Vagina (tissue), 2 donors: ENCODE measurements at regions not wholly inside any gene's neighbourhood (a gene's known extent, or its start where the extent isn't known, plus 50 kb on each side); places are given as distances from the start of the nearest gene placed in this dataset.

Source experiments
- DNase-seq, 2 donors: peaks; one replicate each; pipeline ENCODE4 v3.0.0-alpha.2; 2017; ENCODE audit errors: extremely low spot score in 2 of 2
- H3K27ac ChIP-seq: fragments of 200-600 bp; sonication (generic); one replicate; pipeline ENCODE4 v1.5.1; 2019
- H3K27me3 ChIP-seq: fragments of 200-600 bp; sonication (generic); one replicate; pipeline ENCODE4 v1.5.1; 2019
- H3K36me3 ChIP-seq, 2 donors: fragments of 200-600 bp; sonication (generic); one replicate each; pipeline ENCODE4 v1.5.1; 2017 to 2019
- H3K4me1 ChIP-seq: fragments of 200-600 bp; sonication (generic); one replicate; pipeline ENCODE4 v1.5.1; 2019
- H3K4me3 ChIP-seq, 2 donors: fragments of 200-600 bp; sonication (generic); 1 replicate in 1 of 2; 2 replicates in 1 of 2; pipeline ENCODE4 v1.5.1; 2016 to 2019
- H3K9me3 ChIP-seq: fragments of 200-600 bp; sonication (generic); one replicate; pipeline ENCODE4 v1.5.1; 2019
- POLR2A ChIP-seq, 2 donors: fragments of 450-650 bp; IDR thresholded peaks; one replicate each; pipeline ENCODE4 v1.6.1; 2017; ENCODE audit warnings: antibody characterized with exemption in 2 of 2, mild to moderate bottlenecking in 2 of 2, moderate library complexity in 2 of 2
- POLR2AphosphoS5 ChIP-seq, 2 donors: sonication (generic); formaldehyde crosslinking; IDR thresholded peaks; one replicate each; pipeline ENCODE4 v1.9.0; 2017; ENCODE audit warnings: antibody characterized with exemption in 2 of 2, mild to moderate bottlenecking in 2 of 2, low read depth in 1 of 2; ENCODE audit not compliant: insufficient read depth in 1 of 2
- intact Hi-C: fragments of 100-400 bp; cut with DNase I; formaldehyde crosslinking; loops from one replicate; pipeline ENCODE4 v1.15.1; 2023
- TF ChIP-seq, protein P1 (sequence below), 3 experiments: fragments of 450-650 bp in 2 of 3; fragments of 200-600 bp in 1 of 3; sonication (generic) in 1 of 3; IDR thresholded peaks; one replicate each; pipeline ENCODE4 v1.5.1; 2017 to 2019; ENCODE audit warnings: antibody characterized with exemption in 3 of 3, mild to moderate bottlenecking in 2 of 3, moderate library complexity in 2 of 3

DNA sequence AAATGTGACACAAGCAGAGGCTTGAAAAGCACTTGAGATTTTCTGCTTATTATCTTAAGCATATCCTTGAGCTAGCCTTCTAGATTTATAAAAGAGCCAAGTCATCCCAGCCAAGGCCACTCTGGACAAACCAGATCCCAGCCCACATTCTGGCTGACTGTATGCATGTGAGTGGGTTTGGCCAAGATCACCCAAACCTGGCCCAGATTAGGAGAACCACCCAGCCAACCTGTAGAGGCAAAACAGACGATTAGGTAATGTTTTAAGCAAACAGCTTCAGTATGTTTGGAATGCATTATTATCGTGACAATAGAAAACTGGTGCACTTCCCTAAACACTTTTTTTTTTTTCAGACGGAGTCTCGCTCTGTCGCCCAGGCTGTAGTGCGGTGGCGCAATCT lies 151.9 kb downstream of the SPATA31D1 start:
- DNase-seq = no peak
- intact Hi-C loops = no loop called here
- TF ChIP-seq POLR2A (IDR thresholded peaks at IDR 0.05) (no peak), POLR2AphosphoS5 (IDR thresholded peaks at IDR 0.05; ENCODE audit: insufficient read depth in 1 of 2, low read depth in 1 of 2) (no peak)
- TF ChIP-seq, protein P1, sequence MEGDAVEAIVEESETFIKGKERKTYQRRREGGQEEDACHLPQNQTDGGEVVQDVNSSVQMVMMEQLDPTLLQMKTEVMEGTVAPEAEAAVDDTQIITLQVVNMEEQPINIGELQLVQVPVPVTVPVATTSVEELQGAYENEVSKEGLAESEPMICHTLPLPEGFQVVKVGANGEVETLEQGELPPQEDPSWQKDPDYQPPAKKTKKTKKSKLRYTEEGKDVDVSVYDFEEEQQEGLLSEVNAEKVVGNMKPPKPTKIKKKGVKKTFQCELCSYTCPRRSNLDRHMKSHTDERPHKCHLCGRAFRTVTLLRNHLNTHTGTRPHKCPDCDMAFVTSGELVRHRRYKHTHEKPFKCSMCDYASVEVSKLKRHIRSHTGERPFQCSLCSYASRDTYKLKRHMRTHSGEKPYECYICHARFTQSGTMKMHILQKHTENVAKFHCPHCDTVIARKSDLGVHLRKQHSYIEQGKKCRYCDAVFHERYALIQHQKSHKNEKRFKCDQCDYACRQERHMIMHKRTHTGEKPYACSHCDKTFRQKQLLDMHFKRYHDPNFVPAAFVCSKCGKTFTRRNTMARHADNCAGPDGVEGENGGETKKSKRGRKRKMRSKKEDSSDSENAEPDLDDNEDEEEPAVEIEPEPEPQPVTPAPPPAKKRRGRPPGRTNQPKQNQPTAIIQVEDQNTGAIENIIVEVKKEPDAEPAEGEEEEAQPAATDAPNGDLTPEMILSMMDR (IDR thresholded peaks at IDR 0.05) = no peak

DNA sequence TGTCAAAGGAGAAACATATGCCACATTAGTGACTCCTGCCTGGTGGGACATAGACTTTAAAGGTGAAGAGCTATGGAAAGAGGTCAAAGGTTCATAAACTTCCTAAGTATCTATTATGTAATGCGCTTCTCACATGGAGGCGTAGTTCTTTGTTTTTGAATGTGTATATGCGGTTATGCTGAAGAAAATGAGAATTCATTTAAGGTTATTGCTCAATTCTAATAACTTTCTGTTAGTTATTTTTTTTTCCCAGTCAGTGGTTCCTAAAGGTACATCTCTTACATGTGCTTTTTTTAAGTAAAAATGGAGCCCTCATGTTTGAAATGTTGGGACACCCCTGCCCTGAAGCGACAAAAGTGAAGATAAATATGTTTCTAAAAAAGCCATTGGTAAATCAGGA lies 156.2 kb downstream of the SPATA31D1 start:
- no peaks in the 10 kb centered on the region for H3K9me3 ChIP-seq
- intact Hi-C loops = no loop called here
- DNase-seq = no peak
- H3K36me3 ChIP-seq = no peaks in the 10 kb centered on the region
- TF ChIP-seq POLR2A (IDR thresholded peaks at IDR 0.05) = no peak
- no peak for TF ChIP-seq POLR2AphosphoS5 (IDR thresholded peaks at IDR 0.05; ENCODE audit: insufficient read depth in 1 of 2, low read depth in 1 of 2)
- TF ChIP-seq, protein P1 (IDR thresholded peaks at IDR 0.05) = no peak
- H3K4me3 ChIP-seq = no peak overlapping the region
- no peak overlapping the region for H3K27ac ChIP-seq
- peaks cover 11% of the 10 kb centered on the region for H3K4me1 ChIP-seq
- no peaks in the 10 kb centered on the region for H3K27me3 ChIP-seq

More for the DNA sequence above, 151.9 kb downstream of the SPATA31D1 start:
- no peak overlapping the region for H3K27ac ChIP-seq
- no peak overlapping the region for H3K4me3 ChIP-seq
- H3K9me3 ChIP-seq = no peaks in the 10 kb centered on the region
- no peaks in the 10 kb centered on the region for H3K36me3 ChIP-seq
- no peaks in the 10 kb centered on the region for H3K4me1 ChIP-seq
- H3K27me3 ChIP-seq = no peaks in the 10 kb centered on the region

DNA sequence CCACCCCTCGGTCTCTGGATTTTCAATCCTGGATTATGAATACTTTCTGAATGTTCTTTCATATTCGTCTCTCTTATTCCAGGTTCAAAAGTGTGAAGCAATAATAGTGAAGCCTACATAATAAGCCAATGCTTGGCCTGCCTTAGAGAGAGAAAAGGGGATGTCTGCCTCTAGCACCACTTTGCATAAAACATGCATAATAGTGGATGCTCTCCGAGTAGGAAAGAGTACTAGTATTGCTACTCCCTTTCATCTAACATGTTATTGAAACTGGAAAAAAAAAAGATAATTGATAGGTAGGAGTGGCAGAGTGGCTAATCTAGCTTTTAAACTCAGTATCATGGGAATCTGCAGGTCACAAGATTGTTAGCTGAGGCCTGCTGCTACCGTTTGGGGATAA lies 158.1 kb downstream of the SPATA31D1 start:
- H3K27ac ChIP-seq = no peak overlapping the region
- intact Hi-C loops = no loop called here
- no peak for TF ChIP-seq POLR2AphosphoS5 (IDR thresholded peaks at IDR 0.05; ENCODE audit: insufficient read depth in 1 of 2, low read depth in 1 of 2)
- TF ChIP-seq, protein P1 (IDR thresholded peaks at IDR 0.05) = no peak
- no peak for TF ChIP-seq POLR2A (IDR thresholded peaks at IDR 0.05)
- no peaks in the 10 kb centered on the region for H3K27me3 ChIP-seq
- H3K36me3 ChIP-seq = no peaks in the 10 kb centered on the region
- no peak overlapping the region for H3K4me3 ChIP-seq
- H3K4me1 ChIP-seq = peaks cover 11% of the 10 kb centered on the region
- H3K9me3 ChIP-seq = no peaks in the 10 kb centered on the region
- DNase-seq = no peak

DNA sequence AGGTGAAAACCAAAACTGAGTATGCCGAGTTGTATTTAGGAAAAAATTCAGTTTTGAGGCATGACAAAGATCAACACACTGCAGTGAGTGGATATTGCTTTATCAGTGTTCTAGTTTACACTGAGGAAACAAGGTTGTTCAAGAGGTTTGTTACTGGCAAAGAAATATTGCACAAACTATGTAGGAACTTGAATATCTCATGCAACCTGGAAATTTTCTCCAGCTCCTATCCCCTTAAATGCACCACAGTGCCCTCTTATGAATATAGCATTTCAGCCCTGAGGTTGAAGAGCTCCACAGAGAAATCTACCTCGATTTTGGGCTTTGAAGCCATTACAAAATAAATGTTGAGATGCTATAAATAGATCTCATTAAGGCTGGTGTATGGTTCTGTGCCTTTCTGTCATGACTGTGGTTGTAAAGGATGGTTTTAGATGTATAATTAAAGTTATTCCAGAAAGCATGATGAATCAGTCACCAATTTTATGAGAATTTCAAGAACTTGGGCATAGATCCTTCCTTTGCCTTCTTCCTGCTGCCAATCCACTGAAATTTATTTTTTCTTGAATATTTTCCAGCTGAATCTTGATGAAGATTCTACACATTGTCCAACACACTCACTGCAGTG lies 159.3 kb downstream of the SPATA31D1 start:
- peaks cover 11% of the 10 kb centered on the region for H3K4me1 ChIP-seq
- no peaks in the 10 kb centered on the region for H3K27me3 ChIP-seq
- no peak for DNase-seq
- H3K36me3 ChIP-seq = no peaks in the 10 kb centered on the region
- H3K4me3 ChIP-seq = no peak overlapping the region
- TF ChIP-seq POLR2AphosphoS5 (IDR thresholded peaks at IDR 0.05; ENCODE audit: insufficient read depth in 1 of 2, low read depth in 1 of 2) = no peak
- intact Hi-C loops = no loop called here
- no peak overlapping the region for H3K27ac ChIP-seq
- no peaks in the 10 kb centered on the region for H3K9me3 ChIP-seq

DNA sequence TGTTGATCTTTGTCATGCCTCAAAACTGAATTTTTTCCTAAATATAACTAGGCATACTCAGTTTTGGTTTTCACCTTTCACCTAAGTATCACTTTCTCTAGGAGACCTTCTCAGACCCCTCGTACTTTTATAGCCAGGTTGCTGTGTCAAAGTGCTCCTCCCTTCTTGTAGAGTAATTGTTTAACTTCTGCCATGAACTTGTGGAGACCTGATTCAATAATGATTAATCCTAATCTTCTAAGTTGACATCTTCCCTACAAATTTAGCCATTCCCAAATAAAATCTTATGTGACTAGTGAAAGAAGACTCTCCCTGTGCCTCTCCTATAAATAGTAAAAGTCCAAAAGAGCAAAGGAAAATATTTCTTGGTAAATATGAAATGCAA lies 159.8 kb downstream of the SPATA31D1 start:
- intact Hi-C loops = no loop called here
- H3K27ac ChIP-seq = no peak overlapping the region
- H3K27me3 ChIP-seq = no peaks in the 10 kb centered on the region
- H3K36me3 ChIP-seq = no peaks in the 10 kb centered on the region
- peaks cover 11% of the 10 kb centered on the region for H3K4me1 ChIP-seq
- H3K4me3 ChIP-seq = no peak overlapping the region
- TF ChIP-seq, protein P1 (IDR thresholded peaks at IDR 0.05) = no peak
- TF ChIP-seq POLR2AphosphoS5 (IDR thresholded peaks at IDR 0.05; ENCODE audit: insufficient read depth in 1 of 2, low read depth in 1 of 2) (no peak), POLR2A (IDR thresholded peaks at IDR 0.05) (no peak)
- no peak for DNase-seq
- no peaks in the 10 kb centered on the region for H3K9me3 ChIP-seq
